Mammary epithelial cell (primary cell): ENCODE measurements at regions not wholly inside any gene's neighbourhood (a gene's known extent, or its start where the extent isn't known, plus 50 kb on each side); places are given as distances from the start of the nearest gene placed in this dataset.

Experiments used
- EZH2 ChIP-seq: IDR thresholded peaks from 2 replicates; pipeline ENCODE4 v1.6.1; 2012; ENCODE audit warnings: low read length, inconsistent platforms, borderline replicate concordance
- TF ChIP-seq, protein P1 (sequence below), 2 donors: IDR thresholded peaks in 1 of 2; conservative IDR thresholded peaks in 1 of 2; 2 replicates each; pipeline ENCODE4 v1.5.1; 2011 to 2012; ENCODE audit warnings: inconsistent platforms in 2 of 2, low read length in 2 of 2, mild to moderate bottlenecking in 2 of 2, control low read depth in 1 of 2, low read depth in 1 of 2; ENCODE audit not compliant: insufficient read depth in 1 of 2; ENCODE audit errors: extremely low read depth in 1 of 2

DNA sequence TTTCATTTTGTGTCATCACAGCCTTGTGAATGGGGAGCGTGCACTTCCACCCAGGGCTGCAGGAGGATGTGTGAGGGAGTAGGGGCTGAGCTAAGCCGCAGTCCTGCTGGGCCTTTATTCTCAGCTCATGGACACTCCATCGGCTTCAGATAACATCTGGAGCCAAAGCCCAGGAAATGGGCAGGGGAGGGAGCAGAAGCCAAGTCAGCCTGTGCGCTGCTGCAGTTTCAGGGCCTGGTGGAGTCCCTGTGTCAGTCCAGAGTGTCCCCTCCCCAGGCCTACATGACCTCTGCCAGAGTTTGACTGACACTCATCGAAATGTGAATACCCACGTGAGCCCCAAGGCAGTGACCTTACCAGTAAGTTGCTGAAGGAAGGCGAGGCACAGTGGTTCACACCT is 242.2 kb downstream of the LOXHD1 start:
- TF ChIP-seq, protein P1, sequence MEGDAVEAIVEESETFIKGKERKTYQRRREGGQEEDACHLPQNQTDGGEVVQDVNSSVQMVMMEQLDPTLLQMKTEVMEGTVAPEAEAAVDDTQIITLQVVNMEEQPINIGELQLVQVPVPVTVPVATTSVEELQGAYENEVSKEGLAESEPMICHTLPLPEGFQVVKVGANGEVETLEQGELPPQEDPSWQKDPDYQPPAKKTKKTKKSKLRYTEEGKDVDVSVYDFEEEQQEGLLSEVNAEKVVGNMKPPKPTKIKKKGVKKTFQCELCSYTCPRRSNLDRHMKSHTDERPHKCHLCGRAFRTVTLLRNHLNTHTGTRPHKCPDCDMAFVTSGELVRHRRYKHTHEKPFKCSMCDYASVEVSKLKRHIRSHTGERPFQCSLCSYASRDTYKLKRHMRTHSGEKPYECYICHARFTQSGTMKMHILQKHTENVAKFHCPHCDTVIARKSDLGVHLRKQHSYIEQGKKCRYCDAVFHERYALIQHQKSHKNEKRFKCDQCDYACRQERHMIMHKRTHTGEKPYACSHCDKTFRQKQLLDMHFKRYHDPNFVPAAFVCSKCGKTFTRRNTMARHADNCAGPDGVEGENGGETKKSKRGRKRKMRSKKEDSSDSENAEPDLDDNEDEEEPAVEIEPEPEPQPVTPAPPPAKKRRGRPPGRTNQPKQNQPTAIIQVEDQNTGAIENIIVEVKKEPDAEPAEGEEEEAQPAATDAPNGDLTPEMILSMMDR (conservative IDR thresholded peaks at IDR 0.05 in 1 of 2, IDR thresholded peaks at IDR 0.05 in 1 of 2; ENCODE audit: extremely low read depth in 1 of 2, insufficient read depth in 1 of 2, low read depth in 1 of 2, low read length in 2 of 2): no peak
- no peak for TF ChIP-seq EZH2
